ENCODE measurements at regions not wholly inside any gene's neighbourhood (a gene's known extent, or its start where the extent isn't known, plus 50 kb on each side); places are given as distances from the start of the nearest gene placed in this dataset.
"Not testable (repeated sequence)": the region's sequence is repeated elsewhere in the genome, so short reads cannot be mapped to it uniquely, and the experiment has no call there.

DNA sequence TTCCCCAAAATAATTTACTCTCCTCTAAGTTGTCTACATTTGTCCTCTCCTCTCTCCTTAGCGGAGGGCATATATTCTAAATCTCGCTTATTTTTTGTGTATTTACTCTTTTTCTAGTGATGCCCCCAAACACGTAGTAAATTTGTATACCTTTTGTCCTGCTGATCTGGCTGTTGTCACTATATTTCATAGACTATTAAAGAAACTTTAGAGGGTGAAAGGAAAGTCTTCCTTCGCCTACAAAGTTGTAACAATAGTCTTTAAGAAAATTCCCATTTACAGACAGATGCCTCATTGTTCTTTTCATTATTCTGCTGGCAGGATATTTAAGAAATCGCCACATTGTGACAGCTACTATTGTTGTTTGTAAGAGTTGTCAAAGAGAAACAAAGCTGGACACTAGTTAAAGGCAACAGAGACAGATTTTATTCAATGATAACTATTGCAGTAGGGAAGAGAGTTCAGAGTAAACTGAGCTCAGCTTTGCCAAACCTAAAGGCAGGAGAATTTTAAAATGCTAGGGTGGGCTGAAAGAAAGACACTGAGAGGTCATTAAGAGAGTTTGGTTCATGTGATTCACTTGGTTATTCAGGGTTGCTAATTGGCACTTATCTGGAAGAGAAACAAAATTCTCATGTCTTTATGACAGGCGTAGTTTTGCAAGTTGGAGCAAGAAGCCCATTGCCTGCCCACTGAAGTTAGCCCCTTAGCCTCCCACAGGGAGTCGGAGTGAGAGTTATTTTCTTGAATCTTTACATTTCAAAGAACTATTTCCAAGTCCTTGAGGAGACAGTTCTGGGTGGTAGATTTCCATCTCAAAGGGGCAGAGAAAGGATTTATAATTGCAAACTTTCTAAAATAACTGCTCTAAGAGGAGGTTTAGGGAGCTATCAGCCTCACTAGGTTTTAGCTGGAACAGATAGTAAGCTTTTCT is 1272.5 kb upstream of the SEL1L start:
- H3K4me1 Mint-ChIP-seq = no peaks in the 10 kb centered on the region
- Histone ChIP-seq H3K27ac (ENCODE audit: low read depth in 1 of 2, low read length in 2 of 2) (no peak overlapping the region), H4K20me1 (ENCODE audit: insufficient read depth, low read length) (no peaks in the 10 kb centered on the region), H3K4me3 (replicated peaks in 1 of 3; ENCODE audit: low read depth in 2 of 3, low read length in 3 of 3) (no peak overlapping the region), H3K36me3 (replicated peaks in 1 of 2; ENCODE audit: control insufficient read depth in 1 of 2, insufficient read depth in 2 of 2, low read length in 2 of 2) (no peaks in the 10 kb centered on the region), H2AFZ (ENCODE audit: insufficient read depth, low read depth, low read length, poor library complexity, severe bottlenecking) (no peak overlapping the region), H3K4me1 (ENCODE audit: control insufficient read depth in 1 of 2, insufficient read depth in 2 of 2, low read length in 2 of 2) (no peaks in the 10 kb centered on the region), H3K79me2 (ENCODE audit: insufficient read depth, low read length) (no peaks in the 10 kb centered on the region), H3K27me3 (ENCODE audit: control insufficient read depth in 2 of 2, insufficient read depth in 2 of 2, low read length in 2 of 2) (no peaks in the 10 kb centered on the region), H3K9me3 (replicated peaks in 1 of 2; ENCODE audit: control insufficient read depth in 1 of 2, insufficient read depth in 1 of 2, low read length in 2 of 2) (no peaks in the 10 kb centered on the region), H3K4me2 (replicated peaks; ENCODE audit: extremely low read depth, low read length, poor library complexity, severe bottlenecking) (no peak overlapping the region), H3K9ac (ENCODE audit: insufficient read depth, low read length, poor library complexity, severe bottlenecking) (no peak overlapping the region)
- H3K27me3 Mint-ChIP-seq (ENCODE audit: low read depth in 3 of 3) = no peaks in the 10 kb centered on the region
- H3K27ac Mint-ChIP-seq = peak overlapping the region in 1 of 7 donors; percentile 14
- no peak for TF ChIP-seq CTCF (IDR thresholded peaks at IDR 0.05)
- no peaks in the 10 kb centered on the region for H3K36me3 Mint-ChIP-seq
- no peak overlapping the region for H3K4me3 Mint-ChIP-seq
- intact Hi-C loops (cut with micrococcal nuclease) = no loop called here
- DNase-seq = no peak
- peaks cover 0 to 6% (median 3%) of the 10 kb centered on the region in 7 donors for H3K9me3 Mint-ChIP-seq
- WGBS (ENCODE audit: insufficient coverage) = 100% methylated on average over 1 of the region's 7 CpGs

DNA sequence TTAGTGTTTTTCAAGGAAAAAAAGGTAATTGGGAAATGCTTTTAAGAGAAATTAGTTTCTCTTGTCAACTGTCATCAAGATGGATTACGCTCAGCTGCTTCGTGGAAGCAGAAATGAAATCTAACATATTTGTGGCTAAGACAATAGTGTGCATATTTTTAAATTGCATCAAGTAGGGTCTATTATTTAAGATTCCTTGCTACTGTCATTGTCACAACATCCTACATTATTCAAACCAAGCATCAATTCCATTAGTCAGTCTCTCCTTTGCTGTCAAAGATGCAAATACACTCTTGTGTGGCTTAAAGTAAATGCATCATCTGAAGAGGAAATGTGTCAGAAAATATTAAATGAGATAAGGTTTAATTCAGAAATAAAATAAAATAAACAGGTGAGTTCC is 1277.6 kb upstream of the SEL1L start:
- Histone ChIP-seq H3K27ac (ENCODE audit: low read depth in 1 of 2, low read length in 2 of 2) (no peak overlapping the region), H3K27me3 (ENCODE audit: control insufficient read depth in 2 of 2, insufficient read depth in 2 of 2, low read length in 2 of 2) (no peaks in the 10 kb centered on the region), H3K4me2 (replicated peaks; ENCODE audit: extremely low read depth, low read length, poor library complexity, severe bottlenecking) (no peak overlapping the region), H3K4me3 (replicated peaks in 1 of 3; ENCODE audit: low read depth in 2 of 3, low read length in 3 of 3) (no peak overlapping the region), H4K20me1 (ENCODE audit: insufficient read depth, low read length) (no peaks in the 10 kb centered on the region), H3K9ac (ENCODE audit: insufficient read depth, low read length, poor library complexity, severe bottlenecking) (no peak overlapping the region), H3K36me3 (replicated peaks in 1 of 2; ENCODE audit: control insufficient read depth in 1 of 2, insufficient read depth in 2 of 2, low read length in 2 of 2) (no peaks in the 10 kb centered on the region), H3K4me1 (ENCODE audit: control insufficient read depth in 1 of 2, insufficient read depth in 2 of 2, low read length in 2 of 2) (no peaks in the 10 kb centered on the region), H3K9me3 (replicated peaks in 1 of 2; ENCODE audit: control insufficient read depth in 1 of 2, insufficient read depth in 1 of 2, low read length in 2 of 2) (peaks cover 0 to 4% of the 10 kb centered on the region in 2 donors), H2AFZ (ENCODE audit: insufficient read depth, low read depth, low read length, poor library complexity, severe bottlenecking) (no peak overlapping the region), H3K79me2 (ENCODE audit: insufficient read depth, low read length) (no peaks in the 10 kb centered on the region)
- WGBS (ENCODE audit: insufficient coverage) = no CpG with 5 or more reads among the region's 2 CpGs
- no peaks in the 10 kb centered on the region for H3K36me3 Mint-ChIP-seq
- no peak for DNase-seq
- no peak for TF ChIP-seq CTCF (IDR thresholded peaks at IDR 0.05)
- H3K9me3 Mint-ChIP-seq = peaks cover 0 to 13% (median 8%) of the 10 kb centered on the region in 7 donors
- H3K4me3 Mint-ChIP-seq = no peak overlapping the region
- H3K27me3 Mint-ChIP-seq (ENCODE audit: low read depth in 3 of 3) = peaks cover 0 to 1% (median 0%) of the 10 kb centered on the region in 3 donors
- H3K27ac Mint-ChIP-seq = no peak overlapping the region
- intact Hi-C loops (cut with micrococcal nuclease) = no loop called here
- H3K4me1 Mint-ChIP-seq = no peaks in the 10 kb centered on the region

DNA sequence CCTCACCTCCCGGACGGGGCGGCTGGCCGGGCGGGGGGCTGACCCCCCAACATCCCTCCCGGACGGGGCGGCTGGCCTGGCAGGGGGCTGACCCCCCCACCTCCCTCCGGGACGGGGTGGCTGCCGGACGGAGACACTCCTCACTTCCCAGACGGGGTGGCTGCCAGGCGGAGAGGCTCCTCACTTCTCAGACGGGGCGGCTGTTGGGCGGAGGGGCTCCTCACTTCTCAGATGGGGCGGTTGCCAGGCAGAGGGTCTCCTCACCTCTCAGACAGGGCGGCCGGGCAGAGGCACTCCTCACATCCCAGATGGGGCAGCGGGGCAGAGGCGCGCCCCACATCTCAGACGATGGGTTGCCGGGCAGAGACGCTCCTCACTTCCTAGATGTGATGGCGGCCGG is 1280.7 kb upstream of the SEL1L start:
- H3K4me2 ChIP-seq (replicated peaks; ENCODE audit: extremely low read depth, low read length, poor library complexity, severe bottlenecking); DNase-seq; H2AFZ ChIP-seq (ENCODE audit: insufficient read depth, low read depth, low read length, poor library complexity, severe bottlenecking); H3K27me3 ChIP-seq (ENCODE audit: control insufficient read depth in 2 of 2, insufficient read depth in 2 of 2, low read length in 2 of 2); H3K4me1 ChIP-seq (ENCODE audit: control insufficient read depth in 1 of 2, insufficient read depth in 2 of 2, low read length in 2 of 2); H3K79me2 ChIP-seq (ENCODE audit: insufficient read depth, low read length); H3K9me3 ChIP-seq (replicated peaks in 1 of 2; ENCODE audit: control insufficient read depth in 1 of 2, insufficient read depth in 1 of 2, low read length in 2 of 2); H3K4me1 Mint-ChIP-seq; intact Hi-C loops (cut with micrococcal nuclease); H3K4me3 Mint-ChIP-seq; H3K36me3 ChIP-seq (replicated peaks in 1 of 2; ENCODE audit: control insufficient read depth in 1 of 2, insufficient read depth in 2 of 2, low read length in 2 of 2); H4K20me1 ChIP-seq (ENCODE audit: insufficient read depth, low read length); H3K9ac ChIP-seq (ENCODE audit: insufficient read depth, low read length, poor library complexity, severe bottlenecking); H3K27ac ChIP-seq (ENCODE audit: low read depth in 1 of 2, low read length in 2 of 2); H3K27ac Mint-ChIP-seq; H3K27me3 Mint-ChIP-seq (ENCODE audit: low read depth in 3 of 3); H3K4me3 ChIP-seq (replicated peaks in 1 of 3; ENCODE audit: low read depth in 2 of 3, low read length in 3 of 3); H3K36me3 Mint-ChIP-seq: not testable (repeated sequence)
- peaks cover 4 to 13% (median 8%) of the 10 kb centered on the region in 7 donors for H3K9me3 Mint-ChIP-seq
- 88% methylated on average over 8 of the region's 28 CpGs for WGBS (ENCODE audit: insufficient coverage)

All from CD14-positive monocyte (primary cell).